ENCODE measurements at regions not wholly inside any gene's neighbourhood (a gene's known extent, or its start where the extent isn't known, plus 50 kb on each side); places are given as distances from the start of the nearest gene placed in this dataset.

DNA sequence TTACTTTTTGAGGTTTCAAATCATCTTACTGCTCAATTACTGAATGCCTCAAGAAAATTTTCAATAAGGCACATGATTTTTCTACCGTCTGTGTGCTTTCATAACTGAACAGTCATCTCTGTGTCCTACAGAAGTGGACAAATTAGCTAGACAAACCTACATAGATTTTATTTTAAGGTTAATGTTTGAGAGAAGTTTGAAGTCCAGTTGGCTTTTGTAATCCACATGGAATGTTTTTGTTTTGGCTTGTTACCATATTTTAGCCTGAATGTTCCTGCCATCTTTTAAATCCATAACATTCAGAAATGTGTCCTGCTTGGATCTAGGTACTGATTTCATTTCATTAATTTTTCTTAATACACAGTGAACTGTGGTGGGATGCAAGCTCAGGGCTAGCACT is 730.1 kb downstream of the IGSF11 start:
- DNase-seq = no peak
- H3K27me3 ChIP-seq = no peaks in the 10 kb centered on the region
- no peaks in the 10 kb centered on the region for H3K36me3 ChIP-seq
- no peak overlapping the region for H3K4me3 ChIP-seq
- H3K9me3 ChIP-seq = no peaks in the 10 kb centered on the region

DNA sequence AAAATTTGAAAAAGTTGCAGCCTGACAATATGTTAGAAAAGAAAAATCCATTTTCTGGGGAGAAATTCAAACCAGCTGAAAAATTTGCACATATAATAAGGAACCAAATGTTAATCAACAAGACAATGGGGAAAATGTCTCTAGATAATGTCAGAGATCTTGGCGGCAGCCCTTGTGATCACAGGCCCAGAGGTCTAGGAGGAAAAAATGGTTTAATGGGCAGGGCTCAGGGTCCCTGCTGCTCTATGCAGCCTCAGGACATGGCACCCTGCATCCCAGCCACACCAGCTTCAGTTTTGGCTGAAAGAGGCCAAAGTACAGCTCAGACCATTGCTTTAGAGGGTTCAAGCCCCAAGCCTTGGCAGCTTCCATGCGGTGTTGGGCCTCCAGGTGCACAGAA is 701.9 kb downstream of the IGSF11 start:
- DNase-seq = no peak
- Histone ChIP-seq H3K27me3 (no peaks in the 10 kb centered on the region), H3K4me3 (no peak overlapping the region), H3K9me3 (peaks cover 3% of the 10 kb centered on the region; the same call in 1 of the 2 replicates), H3K36me3 (no peaks in the 10 kb centered on the region)

DNA sequence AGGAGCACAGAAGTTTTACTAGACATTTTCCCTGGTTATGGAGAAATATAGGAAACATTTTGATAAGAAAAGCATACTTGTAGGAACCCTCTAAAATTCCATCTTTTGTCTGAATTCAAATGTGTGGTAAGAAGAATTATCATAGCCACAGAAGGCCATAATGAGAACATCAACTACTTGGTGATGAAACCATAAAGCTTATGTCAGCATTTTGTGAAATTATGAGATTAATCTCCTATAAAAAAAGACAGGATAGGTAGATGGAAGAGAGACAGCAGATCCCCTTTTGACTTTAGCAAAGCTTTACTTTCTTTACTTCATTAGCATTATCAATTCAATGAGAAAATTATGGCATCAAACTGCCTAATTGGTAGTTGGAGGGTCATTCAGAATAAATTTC is 697.0 kb downstream of the IGSF11 start:
- Histone ChIP-seq H3K9me3 (peaks cover 2% of the 10 kb centered on the region; the same call in 1 of the 2 replicates), H3K27me3 (no peaks in the 10 kb centered on the region), H3K4me3 (no peak overlapping the region), H3K36me3 (no peaks in the 10 kb centered on the region)
- DNase-seq = no peak

DNA sequence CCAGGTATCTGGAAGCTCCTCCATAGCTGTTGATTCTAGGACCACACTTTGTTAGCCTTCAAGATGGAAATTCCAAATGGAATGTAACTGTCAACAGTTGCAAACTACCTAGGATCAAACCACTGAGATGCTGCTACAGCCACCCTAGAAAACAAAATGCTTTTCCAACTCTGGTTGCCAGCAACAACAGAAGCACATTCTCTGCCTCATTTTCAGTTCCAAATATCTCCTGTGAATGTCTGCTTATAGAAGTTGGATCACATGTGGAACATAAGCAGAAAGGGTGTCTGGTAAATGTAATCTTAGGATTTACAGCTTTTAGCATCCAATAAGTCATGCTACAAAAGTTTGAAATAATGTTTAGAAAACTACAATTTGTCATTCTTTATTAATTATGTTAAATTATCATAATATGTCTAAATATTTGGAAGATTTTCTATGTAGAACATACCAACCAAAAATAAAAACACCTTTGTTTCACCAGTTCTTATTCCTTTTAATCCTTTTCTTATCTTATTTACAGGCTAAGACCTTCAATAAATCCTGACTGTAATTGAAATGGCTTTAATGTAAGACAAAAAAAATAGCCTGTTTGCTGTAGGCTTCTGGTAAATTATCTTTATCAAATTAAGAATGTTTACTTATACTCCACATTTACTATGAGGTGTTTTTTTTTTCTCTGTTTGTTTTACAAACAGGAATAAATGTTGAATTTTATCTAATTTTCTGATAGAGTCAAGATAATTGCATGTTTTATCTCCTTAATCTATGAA is 687.1 kb downstream of the IGSF11 start:
- no peaks in the 10 kb centered on the region for H3K27me3 ChIP-seq
- no peak for DNase-seq
- H3K4me3 ChIP-seq = no peak overlapping the region
- no peaks in the 10 kb centered on the region for H3K9me3 ChIP-seq
- no peaks in the 10 kb centered on the region for H3K36me3 ChIP-seq

DNA sequence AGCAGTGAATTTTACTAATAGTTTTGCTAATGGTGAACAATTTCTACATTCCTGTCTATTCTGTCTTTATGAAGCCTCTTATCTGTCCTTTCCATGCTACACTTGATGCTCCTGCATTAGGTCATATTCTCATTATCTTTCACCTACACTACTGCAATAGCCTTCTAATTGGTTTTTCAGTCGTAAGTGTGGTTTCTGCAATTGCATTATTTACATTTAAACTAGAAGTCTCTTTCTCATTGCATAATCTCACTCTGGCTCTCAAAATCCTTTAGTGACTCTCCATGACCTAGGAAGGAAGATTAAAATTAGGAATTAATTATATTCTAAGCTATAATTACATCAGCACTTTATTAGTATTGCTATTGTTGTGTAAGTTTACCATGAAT is 686.5 kb downstream of the IGSF11 start:
- H3K4me3 ChIP-seq = no peak overlapping the region

DNA sequence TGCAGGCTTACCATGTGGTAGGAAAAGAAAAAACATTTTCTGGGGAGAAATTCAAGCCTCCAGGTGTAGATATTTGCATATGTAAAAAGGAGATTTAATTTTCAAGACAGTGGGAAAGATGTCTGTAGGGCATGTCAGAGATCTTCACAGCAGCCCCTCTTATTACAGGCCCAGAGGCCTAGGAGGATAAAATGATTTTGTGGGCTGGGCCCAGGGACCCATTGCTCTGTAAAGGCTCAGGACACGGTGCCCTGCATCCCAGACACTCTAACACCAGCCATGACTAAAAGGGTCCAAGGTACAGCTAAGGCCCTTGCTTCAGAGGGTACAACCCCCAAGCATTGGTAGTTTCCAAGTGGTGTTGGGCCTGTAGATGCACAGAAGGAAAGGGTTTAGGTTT is 680.1 kb downstream of the IGSF11 start:
- no peaks in the 10 kb centered on the region for H3K36me3 ChIP-seq
- H3K9me3 ChIP-seq = peaks cover 3% of the 10 kb centered on the region
- no peak for DNase-seq
- no peaks in the 10 kb centered on the region for H3K27me3 ChIP-seq
- no peak overlapping the region for H3K4me3 ChIP-seq

More for the DNA sequence above, 686.5 kb downstream of the IGSF11 start:
- Histone ChIP-seq H3K9me3 (no peaks in the 10 kb centered on the region), H3K36me3 (no peaks in the 10 kb centered on the region), H3K27me3 (no peaks in the 10 kb centered on the region)
- DNase-seq = no peak

DNA sequence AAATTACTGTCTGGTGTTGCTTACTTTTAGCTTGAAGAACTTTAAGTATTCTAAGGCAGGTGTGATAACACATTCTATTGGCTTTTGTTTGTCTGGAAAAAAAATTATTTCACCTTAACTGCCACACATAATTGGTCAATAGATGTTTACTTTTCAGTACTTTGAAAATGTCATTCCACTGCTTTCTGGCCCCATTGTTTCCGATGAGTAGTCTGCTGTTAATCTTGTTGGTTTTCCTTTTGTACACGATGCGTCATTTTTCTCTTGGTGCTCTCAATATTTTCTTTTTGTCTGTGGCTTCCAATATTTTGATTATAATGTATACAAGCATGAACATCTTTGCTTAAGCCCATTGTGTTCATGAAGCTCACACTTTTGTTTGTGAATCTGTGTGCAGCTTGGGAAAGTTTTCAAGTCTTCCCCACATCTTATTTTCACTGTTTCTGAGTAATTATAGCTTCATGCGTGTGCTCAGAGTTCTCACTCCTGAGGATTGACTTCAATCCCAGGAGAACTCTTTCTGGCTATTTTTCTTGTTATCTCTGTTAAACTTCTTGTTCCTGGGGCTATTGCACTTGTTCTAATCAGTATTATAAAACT is 664.7 kb downstream of the IGSF11 start:
- Histone ChIP-seq H3K36me3 (no peaks in the 10 kb centered on the region), H3K27me3 (no peaks in the 10 kb centered on the region), H3K4me3 (no peak overlapping the region), H3K9me3 (peaks cover 18% of the 10 kb centered on the region)
- DNase-seq = no peak

DNA sequence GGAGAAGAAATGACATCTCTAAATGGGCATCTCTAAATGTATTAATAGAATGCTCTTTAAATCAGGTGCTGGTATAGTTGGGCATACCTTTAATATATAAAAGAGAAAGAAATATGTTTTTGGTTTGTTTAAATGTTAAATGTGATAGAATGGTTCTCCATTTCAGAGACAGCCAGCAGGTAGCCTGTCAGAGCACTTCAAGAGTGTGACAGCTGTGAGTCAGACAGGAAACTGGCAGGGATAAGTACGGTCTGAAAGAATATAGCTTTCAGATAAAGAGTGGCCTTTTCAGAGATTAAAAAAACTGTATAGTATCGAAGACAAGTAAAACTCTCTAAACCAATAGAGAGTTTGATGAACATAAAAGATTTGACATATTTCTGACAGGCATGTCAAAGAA is 654.1 kb downstream of the IGSF11 start:
- no peak for DNase-seq
- Histone ChIP-seq H3K36me3 (no peaks in the 10 kb centered on the region), H3K9me3 (no peaks in the 10 kb centered on the region)

DNA sequence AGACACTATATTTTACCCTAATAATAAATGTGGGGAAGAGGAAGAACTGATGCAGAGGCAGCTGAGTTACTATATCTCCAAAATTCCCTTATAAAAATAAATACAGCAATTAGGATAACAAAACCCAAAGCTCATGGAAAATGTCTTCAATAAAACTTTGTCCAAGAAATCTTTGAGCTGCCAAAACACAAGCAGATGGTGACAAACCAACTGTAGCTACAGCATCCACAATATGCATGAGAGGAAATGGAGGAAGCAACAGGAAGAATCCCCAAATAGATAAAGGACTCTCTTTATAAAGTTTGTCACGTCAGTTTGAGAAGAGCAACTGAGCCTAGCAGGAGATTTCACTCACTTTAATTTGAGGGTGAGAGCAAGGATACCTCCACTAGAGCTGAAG is 638.2 kb downstream of the IGSF11 start:
- Histone ChIP-seq H3K36me3 (no peaks in the 10 kb centered on the region), H3K27me3 (no peaks in the 10 kb centered on the region), H3K4me3 (no peak overlapping the region), H3K9me3 (no peaks in the 10 kb centered on the region)
- DNase-seq = no peak

More for the DNA sequence above, 654.1 kb downstream of the IGSF11 start:
- Histone ChIP-seq H3K4me3 (no peak overlapping the region), H3K27me3 (no peaks in the 10 kb centered on the region)

DNA sequence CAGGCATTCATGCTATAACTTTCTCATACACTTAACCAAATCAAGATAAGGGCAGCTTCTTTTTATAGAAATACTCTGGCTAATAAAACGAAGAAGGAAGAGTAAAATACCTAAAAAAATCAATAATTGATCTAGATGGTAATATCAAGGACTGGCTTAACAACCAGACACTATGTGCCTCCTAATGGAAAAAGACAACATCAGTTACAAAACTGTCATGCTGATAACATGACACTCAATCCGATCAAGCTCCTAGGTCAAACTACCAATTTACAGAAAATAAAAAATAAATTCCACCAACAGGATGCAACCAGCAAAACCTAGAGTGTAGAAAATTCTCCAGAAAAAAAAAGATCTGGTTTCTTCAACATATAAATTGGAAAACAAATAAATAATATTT is 634.6 kb downstream of the IGSF11 start:
- Histone ChIP-seq H3K9me3 (no peaks in the 10 kb centered on the region), H3K36me3 (no peaks in the 10 kb centered on the region), H3K27me3 (no peaks in the 10 kb centered on the region), H3K4me3 (no peak overlapping the region)
- DNase-seq = no peak

DNA sequence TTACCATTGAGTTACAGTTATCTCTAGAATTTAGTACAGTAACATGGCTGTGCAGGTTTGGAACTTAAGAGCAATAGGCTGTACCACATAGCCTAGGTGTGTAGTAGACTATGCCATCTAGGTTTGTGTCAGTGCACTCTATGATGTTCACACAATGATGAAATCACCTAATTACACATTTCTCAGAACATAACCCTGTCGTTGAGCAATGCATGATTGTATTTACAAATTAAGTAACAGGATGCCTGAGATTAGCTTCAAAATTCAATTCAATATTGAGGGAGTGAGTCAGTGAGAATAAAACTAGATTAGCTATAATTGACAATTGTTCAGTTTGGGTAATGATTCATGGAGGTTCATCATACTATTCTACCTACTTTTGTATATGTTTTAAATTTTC is 633.8 kb downstream of the IGSF11 start:
- Histone ChIP-seq H3K4me3 (no peak overlapping the region), H3K9me3 (no peaks in the 10 kb centered on the region), H3K27me3 (no peaks in the 10 kb centered on the region), H3K36me3 (no peaks in the 10 kb centered on the region)
- no peak for DNase-seq

DNA sequence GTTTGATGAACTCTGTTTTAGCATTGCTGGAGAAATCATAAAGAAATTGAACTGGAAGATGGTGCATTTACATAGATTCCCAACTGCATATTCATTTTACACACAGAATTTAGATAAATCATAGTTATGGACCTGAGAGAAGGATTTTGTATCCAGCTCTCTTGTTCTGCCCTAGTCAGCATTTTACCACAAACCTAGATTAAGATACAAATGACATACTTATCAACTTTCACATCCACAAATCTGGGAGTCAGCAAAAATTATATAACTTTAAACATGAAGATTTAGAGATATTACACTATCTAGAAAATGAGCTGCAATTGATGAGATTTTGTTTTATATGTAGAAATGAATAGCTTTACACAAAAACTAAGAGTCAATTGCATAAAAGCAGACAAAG is 632.8 kb downstream of the IGSF11 start:
- no peak for DNase-seq
- no peaks in the 10 kb centered on the region for H3K27me3 ChIP-seq
- no peaks in the 10 kb centered on the region for H3K36me3 ChIP-seq
- no peak overlapping the region for H3K4me3 ChIP-seq
- H3K9me3 ChIP-seq = no peaks in the 10 kb centered on the region

DNA sequence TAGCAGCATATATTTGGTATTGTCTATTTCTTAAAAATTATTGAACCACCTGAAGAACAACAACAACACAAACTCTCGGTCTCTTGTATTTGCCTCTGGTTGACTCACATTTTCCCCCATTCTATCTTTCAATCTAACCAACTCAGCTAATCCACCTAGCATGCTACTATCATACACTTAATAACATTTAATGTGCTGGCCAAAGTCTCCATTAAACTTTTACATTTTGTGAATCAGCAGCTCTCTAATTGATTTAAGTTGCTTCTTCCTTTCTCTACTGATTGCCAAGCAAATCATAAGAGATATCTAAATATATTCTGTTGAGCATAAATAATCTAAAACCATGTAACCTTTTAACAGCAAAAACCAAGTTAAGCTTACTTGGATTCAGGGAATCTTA is 631.7 kb downstream of the IGSF11 start:
- Histone ChIP-seq H3K9me3 (no peaks in the 10 kb centered on the region), H3K36me3 (no peaks in the 10 kb centered on the region), H3K4me3 (no peak overlapping the region), H3K27me3 (no peaks in the 10 kb centered on the region)
- DNase-seq = no peak

DNA sequence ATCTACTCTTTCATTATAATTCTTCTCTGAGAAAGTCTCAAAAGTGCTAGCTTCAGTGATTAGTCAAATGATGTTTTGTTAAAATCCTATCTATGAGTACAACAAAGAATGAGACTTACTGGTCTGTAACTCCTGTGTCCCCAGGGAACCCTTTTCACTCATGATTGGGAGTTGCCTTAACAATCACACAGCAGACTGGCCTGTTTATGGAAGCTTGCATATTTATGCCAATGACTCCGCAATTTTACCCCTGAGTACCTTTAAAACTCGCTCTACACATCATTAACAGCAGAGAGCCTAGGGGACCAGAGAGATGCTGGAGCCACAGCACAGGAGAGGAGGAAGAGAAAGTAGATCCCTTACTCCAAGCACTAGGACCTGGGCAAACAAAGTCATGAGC is 628.1 kb downstream of the IGSF11 start:
- no peak for DNase-seq
- Histone ChIP-seq H3K36me3 (no peaks in the 10 kb centered on the region), H3K9me3 (no peaks in the 10 kb centered on the region), H3K4me3 (no peak overlapping the region), H3K27me3 (no peaks in the 10 kb centered on the region)

DNA sequence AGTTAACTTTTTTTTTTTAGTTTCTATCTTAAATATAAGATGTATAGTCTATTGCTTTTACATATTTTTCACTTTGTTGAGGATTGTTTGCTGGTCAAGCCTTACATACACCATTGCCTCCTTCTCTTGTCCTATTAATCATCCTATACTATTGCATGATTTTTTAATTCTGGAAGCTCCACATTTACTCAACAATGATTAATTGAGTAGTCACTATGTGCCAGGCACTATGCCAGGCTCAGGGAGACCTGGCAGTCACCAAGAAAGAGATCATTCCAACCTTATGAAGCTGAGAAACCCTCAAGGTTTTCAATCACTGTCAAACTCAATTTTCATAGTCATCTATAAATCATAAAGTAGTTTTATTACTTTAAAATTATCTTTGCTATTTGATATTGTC is 626.2 kb downstream of the IGSF11 start:
- Histone ChIP-seq H3K27me3 (no peaks in the 10 kb centered on the region), H3K36me3 (no peaks in the 10 kb centered on the region), H3K9me3 (0 out of 2 replicates have a peak, but pooled peaks cover 3% of the 10 kb centered on the region), H3K4me3 (no peak overlapping the region)
- peak; percentile 66 for DNase-seq

DNA sequence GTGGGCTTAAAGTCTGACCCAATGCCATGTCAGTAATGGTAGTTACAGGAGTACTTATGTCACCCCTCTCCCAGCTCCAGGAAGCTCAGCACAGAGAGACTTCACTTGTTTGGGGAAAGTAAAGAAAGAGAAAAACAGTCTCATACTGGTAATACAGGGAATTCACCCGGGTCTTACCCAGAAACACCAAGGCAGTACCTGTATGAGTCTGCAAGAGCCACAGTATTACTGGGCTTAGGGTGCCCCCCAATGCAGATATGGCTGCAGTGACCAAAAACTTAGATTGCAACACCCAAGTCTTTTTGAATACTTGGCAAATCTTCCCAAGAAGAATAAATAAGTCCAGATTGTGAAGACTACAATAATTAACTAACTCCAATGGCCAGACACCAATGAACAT is 622.1 kb downstream of the IGSF11 start:
- Histone ChIP-seq H3K36me3 (no peaks in the 10 kb centered on the region), H3K4me3 (no peak overlapping the region), H3K9me3 (0 out of 2 replicates have a peak, but pooled peaks cover 3% of the 10 kb centered on the region), H3K27me3 (no peaks in the 10 kb centered on the region)
- no peak for DNase-seq

DNA sequence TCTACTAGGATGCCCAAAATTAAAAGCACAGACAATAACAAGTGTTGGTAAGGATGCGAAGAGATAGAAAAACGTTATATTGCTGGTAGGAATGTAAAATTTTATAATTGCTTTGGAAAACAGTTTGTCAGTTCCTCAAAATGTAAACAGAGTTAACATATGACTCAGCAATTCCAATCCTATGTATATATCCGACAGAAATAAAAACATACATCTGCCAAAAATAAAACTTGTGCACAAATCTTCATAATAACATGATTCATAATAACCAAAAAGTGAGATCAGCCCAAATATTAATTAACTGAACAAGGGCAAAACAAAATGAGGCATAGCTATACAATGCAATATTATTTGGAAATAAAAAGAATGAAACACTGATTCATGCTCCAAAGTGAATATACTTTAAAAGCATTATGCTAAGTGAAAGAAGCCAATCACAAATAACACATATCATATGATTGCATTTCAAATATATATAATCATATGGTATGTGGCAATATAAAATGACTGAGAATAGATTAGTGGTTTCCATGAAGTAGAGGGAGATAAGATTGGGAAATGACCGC is 609.3 kb downstream of the IGSF11 start:
- H3K4me3 ChIP-seq = no peak overlapping the region
- H3K27me3 ChIP-seq = no peaks in the 10 kb centered on the region
- peaks cover 8% of the 10 kb centered on the region; the same call in 1 of the 2 replicates for H3K9me3 ChIP-seq
- DNase-seq = no peak
- H3K36me3 ChIP-seq = no peaks in the 10 kb centered on the region

DNA sequence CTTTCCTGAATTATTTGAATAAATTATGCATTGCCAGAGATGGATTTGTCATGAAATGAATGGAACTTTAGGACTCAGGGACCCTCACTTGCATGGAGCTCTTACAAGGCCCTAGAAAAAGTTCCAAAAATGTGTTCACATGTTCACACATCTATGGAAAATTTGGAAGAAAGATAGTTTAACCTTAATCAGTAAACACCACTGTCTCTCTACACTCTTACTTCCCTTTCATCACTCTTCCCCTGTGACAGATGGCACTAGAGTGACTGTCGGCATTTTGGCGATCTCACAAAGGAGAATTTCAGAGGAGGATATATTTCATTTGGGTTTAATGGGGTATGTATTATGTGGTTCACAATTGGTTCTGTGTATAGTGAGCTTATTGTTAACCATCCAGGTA is 600.8 kb downstream of the IGSF11 start:
- Histone ChIP-seq H3K27me3 (no peaks in the 10 kb centered on the region; the same call in 1 of the 2 replicates), H3K9me3 (no peaks in the 10 kb centered on the region), H3K36me3 (no peaks in the 10 kb centered on the region), H3K4me3 (no peak overlapping the region)
- DNase-seq = no peak

Measured in MG63 (cell line).